HepG2 (cell line): ENCODE measurements at regions not wholly inside any gene's neighbourhood (a gene's known extent, or its start where the extent isn't known, plus 50 kb on each side); places are given as distances from the start of the nearest gene placed in this dataset.

Experiments used
- ESRRA ChIP-seq: sonication (generic); formaldehyde crosslinking; IDR thresholded peaks from 2 replicates; pipeline ENCODE4 v1.5.1; 2020; ENCODE audit warnings: mild to moderate bottlenecking, low read depth, missing genetic modification reagents
- FOXM1 ChIP-seq: sonication (generic); formaldehyde crosslinking; IDR thresholded peaks from 2 replicates; pipeline ENCODE4 v1.5.0; 2020; ENCODE audit warnings: missing genetic modification reagents
- MYC ChIP-seq: sonication (generic); formaldehyde crosslinking; IDR thresholded peaks from 2 replicates; pipeline ENCODE4 v1.9.0; 2021; ENCODE audit warnings: missing genetic modification reagents, borderline replicate concordance
- PHF8 ChIP-seq: sonication (generic); formaldehyde crosslinking; IDR thresholded peaks from 2 replicates; pipeline ENCODE4 v1.5.0; 2020; ENCODE audit warnings: missing genetic modification reagents
- SMAD9 ChIP-seq: sonication (generic); formaldehyde crosslinking; IDR thresholded peaks from 2 replicates; pipeline ENCODE4 v1.5.1; 2020; ENCODE audit warnings: mild to moderate bottlenecking, missing genetic modification reagents
- ZFP90 ChIP-seq: sonication (generic); formaldehyde crosslinking; IDR thresholded peaks from 2 replicates; pipeline ENCODE4 v1.8.0; 2022; ENCODE audit warnings: missing genetic modification reagents, mild to moderate bottlenecking, inconsistent platforms, borderline replicate concordance
- TF ChIP-seq, protein P1 (sequence below): sonication (generic); formaldehyde crosslinking; IDR thresholded peaks from 2 replicates; pipeline ENCODE4 v1.4.0; 2020; ENCODE audit warnings: missing genetic modification reagents, mild to moderate bottlenecking, borderline replicate concordance

DNA sequence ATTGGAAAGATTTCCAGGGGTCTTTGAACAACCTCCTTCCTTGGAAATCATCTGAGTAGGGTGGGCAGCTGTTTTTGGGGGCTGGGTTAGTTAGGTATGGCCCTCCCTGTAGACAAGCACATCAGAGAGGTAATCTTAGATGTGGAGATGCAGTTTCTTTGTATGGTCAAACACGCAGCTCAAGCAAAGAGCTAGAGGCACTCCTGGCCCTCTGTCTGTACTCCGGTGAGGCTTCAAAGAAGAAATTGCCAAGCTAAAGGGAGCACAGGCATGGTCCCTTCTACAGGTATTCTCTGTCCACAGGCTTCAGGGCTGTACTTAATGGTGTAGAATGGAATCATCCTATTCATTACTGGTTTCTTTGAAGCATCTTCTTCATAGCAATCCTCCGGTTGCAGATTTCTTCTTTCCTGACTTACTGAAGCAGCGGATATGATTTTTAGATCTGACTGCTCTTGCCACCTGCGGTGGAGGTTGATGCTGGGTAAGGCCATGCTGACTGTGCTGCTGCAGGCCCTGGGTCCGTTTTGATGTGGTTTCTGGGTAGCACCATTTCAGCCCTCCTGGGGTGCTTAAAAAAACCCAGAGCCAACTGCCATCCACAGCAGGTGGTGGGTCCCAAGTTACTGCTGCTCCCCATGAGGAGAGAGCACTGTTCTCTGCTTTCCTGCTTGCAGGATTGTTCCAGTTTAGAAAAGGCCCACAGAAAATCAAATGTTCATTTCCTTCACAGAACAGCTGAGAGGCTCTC, 318.9 kb upstream of the GATB start:
- no peak for TF ChIP-seq PHF8 (CRISPR knock-in tag)
- TF ChIP-seq FOXM1 (CRISPR knock-in tag) = no peak
- TF ChIP-seq ESRRA (CRISPR knock-in tag) = no peak
- TF ChIP-seq, protein P1, sequence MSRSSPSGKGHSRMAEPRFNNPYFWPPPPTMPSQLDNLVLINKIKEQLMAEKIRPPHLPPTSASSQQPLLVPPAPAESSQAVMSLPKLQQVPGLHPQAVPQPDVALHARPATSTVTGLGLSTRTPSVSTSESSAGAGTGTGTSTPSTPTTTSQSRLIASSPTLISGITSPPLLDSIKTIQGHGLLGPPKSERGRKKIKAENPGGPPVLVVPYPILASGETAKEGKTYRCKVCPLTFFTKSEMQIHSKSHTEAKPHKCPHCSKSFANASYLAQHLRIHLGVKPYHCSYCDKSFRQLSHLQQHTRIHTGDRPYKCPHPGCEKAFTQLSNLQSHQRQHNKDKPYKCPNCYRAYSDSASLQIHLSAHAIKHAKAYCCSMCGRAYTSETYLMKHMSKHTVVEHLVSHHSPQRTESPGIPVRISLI (CRISPR knock-in tag) = no peak
- no peak for TF ChIP-seq MYC (CRISPR knock-in tag)
- no peak for TF ChIP-seq ZFP90
- no peak for TF ChIP-seq SMAD9 (CRISPR knock-in tag)
